HTR-8/SVneo (cell line): ENCODE measurements at regions not wholly inside any gene's neighbourhood (a gene's known extent, or its start where the extent isn't known, plus 50 kb on each side); places are given as distances from the start of the nearest gene placed in this dataset.

Experiments used
- DNase-seq: peaks from one replicate; pipeline ENCODE4 v3.0.0; 2011; ENCODE audit warnings: low spot score, mixed read lengths; ENCODE audit not compliant: insufficient read length
- FAIRE-seq: peaks from 2 replicates; lab custom pipeline; 2011; peaks lifted over from hg19 to GRCh38; lab: Jason Lieb, UNC

DNA sequence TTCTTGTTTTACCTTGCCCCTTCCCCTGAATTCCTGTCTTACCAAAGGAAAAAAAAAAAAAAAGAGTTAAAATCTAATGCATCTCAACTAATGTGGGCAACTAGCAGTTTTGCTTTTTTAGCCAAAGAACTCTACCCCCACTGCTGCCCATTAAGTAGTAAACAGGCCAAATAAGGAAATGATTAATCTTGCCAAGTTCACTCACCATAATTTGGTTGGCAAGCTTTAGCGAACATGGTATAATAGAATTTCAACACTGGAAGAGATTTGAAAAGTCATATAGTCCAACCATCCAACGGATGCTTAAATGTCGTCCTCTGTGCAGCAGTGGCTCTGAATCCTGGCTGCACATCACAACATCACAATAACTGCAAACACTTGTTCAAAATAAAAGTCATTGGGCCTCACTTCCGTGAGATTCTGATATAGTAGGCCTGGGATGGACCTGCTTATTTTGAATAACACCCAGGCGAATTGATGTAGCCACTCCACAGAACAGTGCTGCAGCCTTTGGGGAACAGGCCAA is 142.0 kb upstream of the UBE2E1 start:
- FAIRE-seq (no peak), DNase-seq (no peak)

DNA sequence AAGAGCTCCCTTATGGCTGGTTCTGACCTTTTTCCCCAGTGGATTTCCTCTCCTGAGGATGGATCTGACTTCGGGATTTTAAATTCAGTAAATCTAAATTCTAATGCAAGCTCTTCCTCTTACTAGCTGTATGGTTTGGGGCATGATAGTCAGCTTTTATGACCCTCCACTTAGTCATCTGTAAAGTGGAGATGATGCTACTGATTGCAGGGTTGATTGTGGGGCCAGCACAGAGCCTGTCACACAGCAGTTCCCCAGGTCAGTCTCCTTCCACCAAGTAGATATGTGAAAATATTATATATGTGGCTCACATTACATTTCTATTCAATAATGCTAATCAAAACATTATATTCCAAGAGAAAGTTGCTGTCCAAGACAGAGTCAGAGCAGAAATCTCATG is 141.3 kb upstream of the UBE2E1 start:
- no peak for DNase-seq
- FAIRE-seq = no peak

DNA sequence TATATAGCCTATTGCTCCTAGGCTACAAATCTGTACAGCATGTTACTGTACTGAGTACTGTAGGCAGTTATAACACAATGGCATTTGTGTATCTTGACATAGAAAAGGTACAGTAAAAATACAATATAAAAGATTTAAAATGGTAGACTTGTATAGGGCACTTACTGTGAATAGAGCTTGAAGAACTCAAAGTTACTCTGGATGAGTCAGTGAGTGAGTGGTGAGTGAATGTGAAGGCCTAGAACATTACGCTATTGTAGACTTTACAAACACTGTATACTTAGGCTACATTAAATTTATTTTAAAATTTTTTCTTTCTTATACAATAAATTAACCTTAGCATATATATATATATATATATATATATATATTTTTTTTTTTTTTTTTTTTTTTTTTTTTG is 140.0 kb upstream of the UBE2E1 start:
- FAIRE-seq = no peak
- no peak for DNase-seq

DNA sequence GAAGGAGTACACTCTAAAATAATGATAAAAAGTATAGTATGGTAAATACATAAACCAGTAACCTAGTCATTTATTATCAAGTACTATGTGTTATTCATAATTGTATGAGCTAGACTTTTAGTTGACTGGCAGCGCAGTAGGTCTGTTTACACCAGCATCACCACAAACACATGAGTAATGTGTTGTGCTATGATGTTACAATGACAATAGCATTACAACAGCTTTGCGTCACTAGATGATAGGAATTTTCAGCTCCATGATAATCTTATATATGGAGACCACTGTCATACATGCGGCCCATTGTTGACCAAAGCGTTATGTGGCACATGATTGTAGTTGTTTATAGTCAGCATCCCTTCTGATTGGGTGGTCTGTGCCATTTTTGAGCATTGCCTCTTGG is 138.9 kb upstream of the UBE2E1 start:
- FAIRE-seq = no peak
- DNase-seq = no peak

DNA sequence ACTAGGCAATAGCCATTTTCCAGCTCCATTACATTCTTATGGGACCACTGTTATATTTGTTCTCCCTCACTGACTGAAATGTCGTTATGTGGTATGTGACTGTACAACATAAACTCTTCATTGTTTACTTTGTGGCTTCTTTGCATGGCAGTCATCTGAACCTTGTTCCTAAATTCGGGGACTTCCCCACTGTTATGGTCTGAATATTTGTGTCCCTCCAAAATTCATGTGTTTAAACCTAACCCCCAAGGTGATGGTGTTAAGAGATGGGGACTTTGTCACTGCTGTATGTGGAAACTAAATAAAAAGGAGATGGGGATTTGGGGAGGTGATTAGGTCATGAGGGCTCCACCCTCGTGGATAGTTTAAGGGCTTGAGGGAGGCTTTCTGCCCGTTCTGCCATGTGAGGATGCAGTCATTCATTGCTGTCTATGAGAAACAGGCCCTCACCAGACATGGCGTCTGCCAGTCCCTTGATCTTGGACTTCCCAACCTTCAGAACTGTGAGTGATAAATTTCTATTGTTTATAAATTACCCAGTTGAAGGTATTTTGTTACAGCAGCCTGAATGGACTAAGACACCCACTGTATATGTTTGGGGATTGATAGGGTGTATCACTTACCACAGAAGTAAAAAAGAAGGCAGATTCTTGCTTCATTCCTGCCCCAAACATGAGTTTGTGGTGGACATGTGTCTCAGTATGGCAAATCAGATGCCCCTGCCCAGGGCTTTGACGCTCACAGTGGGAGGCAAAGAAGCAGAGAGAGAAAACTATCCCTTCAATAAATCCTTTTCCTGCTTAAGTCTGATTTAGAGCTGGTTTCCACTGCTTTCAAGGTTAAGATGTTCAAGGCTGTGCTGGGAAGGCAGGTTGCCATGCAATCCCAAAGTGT is 138.0 kb upstream of the UBE2E1 start:
- FAIRE-seq = no peak

DNA sequence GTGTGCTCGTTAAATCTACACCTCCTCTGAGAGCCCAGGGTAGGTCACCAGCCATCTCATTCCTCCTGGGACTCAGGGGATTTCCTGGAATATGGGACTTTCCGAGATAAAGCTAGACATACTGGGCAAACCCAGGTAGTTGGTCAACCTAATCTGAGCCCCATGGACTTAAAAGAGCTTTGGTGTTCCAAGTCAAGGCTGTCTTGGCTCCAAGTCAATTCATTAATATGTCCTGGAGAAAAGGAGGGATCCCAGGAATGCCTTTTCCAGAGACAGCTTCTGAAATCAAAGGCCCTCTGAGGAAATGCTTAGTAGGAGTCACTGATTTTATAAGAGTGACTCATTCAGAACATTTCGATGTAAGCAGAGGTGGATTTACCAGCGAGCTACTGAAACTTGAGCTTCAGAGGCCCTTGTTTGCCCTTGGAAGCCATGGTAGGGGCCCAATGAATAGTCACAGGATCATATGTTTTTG is 137.3 kb upstream of the UBE2E1 start:
- DNase-seq = peak; percentile 72
- FAIRE-seq = no peak

More for the DNA sequence above, 138.0 kb upstream of the UBE2E1 start:
- no peak for DNase-seq

DNA sequence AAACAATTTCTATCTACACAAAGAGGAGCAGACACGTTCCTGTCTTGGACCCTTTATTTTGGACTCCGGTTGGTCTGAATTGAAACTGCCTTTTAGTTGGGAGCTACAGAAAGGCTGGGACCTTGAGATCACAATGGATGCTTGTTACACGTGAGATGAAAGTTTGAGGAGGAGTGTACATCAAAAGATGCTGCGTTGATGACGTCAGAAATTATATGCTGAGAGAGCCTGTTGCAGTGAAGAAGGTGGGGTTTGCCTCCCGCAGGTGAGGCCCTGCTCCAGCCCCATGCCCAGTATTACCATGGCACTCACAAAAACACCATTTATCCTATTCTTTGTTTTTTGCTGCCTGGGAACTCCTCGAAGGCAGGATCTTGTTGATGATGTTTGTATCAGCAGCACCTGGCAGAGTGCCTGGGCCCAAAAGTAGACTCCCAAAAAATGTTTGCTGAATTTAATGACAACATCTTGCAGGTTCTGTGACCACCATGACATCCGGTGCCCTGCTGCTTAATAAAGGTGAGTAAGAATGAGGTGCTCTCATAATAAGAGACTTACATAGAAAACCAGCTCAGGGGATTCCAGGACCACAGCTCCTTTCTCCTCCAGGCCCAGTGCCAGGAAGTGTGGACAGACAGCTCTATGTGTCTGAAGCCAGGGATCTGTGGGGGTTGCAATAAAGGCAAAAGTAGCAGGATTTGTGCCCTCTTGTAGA is 136.1 kb upstream of the UBE2E1 start:
- DNase-seq = no peak
- no peak for FAIRE-seq

DNA sequence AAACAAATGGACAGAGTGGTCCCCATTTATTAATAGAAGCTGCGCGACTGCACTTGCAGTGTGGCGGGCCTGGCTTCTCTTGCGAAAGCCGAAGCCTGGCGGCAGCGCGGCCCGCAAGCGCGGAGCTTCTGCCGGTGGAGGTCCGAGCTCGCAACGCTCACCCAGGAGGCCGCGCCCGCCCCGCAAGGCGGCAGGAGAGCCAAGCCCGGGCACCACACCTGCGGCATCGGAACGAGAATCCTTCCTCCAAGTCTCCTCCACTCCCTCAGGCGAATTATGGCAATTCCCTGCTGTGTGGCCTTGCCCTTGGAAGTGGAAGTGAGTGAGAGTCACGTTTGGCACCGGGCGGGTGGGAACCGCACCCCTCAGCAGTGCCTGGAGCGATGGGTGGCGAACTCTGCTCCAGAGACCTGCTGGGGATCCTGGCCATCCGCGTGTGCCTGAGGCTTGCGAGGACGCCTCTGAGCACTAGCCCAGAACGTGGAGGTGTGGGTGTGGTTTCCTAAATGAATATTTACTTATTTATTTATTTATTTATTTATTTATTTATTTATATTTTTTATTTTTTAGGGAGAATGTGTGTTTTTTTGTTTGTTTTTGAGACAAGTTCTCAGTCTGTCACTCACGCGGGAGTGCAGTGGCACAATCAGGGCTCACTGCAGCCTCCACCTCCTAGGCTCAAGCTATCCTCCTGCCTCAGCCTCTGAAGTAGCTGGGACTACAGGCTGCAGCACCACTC is 133.7 kb upstream of the UBE2E1 start:
- DNase-seq (no peak), FAIRE-seq (no peak)

DNA sequence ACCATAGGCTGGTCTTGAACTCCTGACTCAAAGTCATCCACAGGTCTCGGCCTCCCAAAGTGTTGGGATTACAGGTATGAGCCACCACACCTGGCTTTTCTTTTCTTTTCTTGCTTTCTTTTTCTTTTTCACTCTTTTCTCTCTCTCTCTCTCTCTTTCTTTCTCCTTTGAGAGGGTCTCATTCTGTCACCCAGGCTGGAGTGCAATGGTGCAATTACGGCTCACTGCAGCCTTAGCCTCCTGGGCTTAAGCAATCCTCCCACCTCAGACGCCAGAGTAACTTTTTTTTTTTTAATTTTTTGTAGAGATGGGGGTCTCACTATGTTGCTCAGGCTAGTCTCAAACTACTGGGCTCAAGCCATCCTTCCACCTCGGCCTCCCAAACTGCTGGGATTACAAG is 133.1 kb upstream of the UBE2E1 start:
- no peak for FAIRE-seq
- DNase-seq = no peak

DNA sequence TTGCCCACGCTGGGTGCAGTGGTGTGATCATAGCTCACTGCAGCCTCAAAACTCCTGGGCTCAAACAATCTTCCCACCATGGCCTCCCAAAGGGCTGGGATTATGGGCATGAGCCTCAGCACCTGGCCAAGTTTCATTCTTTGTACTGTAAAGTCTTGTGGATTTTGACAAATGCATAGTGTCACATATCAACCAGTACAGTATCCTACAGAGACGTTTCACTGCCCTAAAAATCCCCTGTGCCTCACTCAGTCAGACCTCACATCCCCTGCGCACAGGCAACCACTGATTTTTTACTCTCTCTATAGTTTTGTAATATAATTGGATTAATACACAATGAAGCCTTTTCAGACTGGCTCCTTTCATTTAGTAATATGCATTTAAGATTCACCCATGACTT is 130.7 kb upstream of the UBE2E1 start:
- DNase-seq = no peak
- no peak for FAIRE-seq

DNA sequence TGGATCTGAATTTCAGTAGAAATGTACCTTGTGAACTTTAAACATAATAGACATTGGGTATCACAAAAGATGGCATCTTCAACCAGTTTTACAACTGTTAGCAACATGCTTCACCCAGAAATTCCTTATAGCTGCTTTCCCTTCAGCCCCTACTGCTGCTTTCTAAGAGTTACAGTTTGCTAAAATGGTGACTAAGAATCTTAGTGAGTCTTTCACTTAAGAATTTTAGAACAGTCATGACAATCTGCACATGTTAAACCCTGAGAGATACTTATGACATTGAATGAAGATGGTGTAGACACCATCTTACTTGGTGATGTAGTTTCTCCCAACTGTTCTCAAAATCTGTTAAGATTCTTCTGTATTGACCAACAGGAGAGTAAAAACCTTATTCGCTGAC is 129.7 kb upstream of the UBE2E1 start:
- DNase-seq = no peak

DNA sequence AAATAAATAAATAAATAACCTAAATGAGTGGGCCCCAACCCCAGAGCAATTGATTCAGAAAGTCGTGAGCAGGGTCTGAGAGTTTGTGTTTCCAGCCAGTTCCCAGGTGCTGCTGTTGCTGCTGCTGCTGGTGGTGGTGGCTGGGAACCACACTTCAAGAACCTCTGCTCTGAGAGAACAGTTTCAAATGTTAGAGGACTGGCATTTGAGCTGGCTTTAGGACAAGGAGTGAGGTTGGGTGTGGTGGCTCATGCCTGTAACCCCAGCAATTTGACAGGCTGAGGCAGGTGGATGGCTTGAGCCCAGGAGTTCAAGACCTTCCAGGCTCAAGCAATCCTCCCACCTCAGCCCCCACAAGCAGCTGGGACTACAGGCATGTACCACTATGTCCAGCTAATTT is 123.1 kb upstream of the UBE2E1 start:
- DNase-seq = no peak
- no peak for FAIRE-seq

More for the DNA sequence above, 129.7 kb upstream of the UBE2E1 start:
- FAIRE-seq = no peak

DNA sequence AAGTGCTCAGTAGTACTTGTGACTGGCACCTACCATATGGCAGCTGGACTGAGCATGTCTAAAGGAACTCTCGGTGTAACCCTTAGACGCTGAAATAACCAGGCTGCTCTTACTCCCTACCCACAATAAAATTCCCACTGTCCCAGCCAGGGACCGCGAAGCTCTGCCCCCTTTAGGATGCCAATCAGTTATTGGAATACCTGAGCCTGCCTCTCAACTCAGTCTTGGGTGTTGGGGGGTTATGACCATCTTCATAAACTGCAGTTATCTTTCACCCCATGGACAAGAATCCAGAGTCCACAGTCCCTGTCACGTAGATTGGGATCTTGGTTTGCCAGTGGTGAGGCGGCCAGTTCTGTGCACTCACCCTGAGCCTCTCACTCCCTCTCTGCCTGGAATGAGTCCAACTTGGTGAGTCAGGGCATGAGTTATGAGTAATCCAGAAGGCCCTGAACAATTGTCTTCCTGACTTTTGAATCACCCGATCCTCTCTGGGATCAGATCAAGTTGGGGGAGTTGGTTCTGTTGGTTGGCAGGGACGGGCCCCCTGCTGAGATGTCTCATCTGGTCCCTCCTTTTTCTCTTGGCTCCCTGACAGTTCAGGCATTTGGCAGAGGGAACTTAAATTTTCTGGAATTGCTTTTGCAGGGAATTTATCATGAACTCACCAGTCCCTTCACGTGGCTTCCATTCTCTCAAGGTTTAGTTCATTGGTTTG is 120.1 kb upstream of the UBE2E1 start:
- FAIRE-seq (peak; percentile 51), DNase-seq (peak; percentile 88)

DNA sequence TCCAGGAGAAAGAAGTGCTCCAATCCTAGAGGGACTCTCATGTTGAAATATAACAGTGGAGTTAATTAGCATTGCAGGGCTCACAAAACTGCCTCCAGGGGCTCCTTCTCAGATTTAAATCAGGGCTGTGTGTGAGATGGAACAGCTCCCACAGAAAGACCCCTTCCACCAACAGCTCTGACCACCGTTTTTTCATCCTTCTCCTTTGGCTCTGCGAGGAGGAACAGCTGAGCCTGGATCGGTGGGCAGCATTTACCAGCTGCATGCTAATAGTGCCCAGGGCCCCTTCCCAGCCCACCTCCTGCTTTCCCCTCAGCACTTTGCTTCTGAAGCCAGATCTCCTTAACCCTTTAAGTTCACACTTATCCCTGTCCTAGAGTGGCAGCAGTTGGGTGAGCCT is 119.2 kb upstream of the UBE2E1 start:
- DNase-seq (no peak), FAIRE-seq (no peak)

DNA sequence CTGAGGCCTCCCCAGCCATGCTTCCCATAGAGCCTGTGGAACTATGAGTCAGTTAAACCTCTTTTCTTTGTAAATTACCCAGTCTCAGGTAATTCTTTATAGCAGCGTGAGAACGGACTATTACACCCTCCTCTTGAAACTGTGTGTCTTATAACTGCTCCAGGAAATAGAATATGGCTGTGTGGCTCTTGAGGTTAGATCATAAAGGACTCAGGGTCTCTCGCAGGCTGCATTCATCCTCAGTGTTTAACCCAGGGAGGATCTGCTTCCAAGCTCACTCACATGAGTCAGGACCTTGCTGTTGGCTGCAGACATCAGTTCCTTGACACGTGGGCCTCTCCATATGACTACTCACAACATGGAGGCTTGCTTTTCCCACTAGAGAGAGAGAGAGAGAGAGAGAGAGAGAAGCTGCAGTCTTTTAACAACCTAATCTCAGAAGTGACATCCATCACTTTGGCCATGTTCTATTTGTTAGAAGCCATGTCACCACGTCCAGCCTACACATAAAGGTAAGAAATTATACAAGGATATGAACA is 114.3 kb upstream of the UBE2E1 start:
- FAIRE-seq (no peak), DNase-seq (no peak)

DNA sequence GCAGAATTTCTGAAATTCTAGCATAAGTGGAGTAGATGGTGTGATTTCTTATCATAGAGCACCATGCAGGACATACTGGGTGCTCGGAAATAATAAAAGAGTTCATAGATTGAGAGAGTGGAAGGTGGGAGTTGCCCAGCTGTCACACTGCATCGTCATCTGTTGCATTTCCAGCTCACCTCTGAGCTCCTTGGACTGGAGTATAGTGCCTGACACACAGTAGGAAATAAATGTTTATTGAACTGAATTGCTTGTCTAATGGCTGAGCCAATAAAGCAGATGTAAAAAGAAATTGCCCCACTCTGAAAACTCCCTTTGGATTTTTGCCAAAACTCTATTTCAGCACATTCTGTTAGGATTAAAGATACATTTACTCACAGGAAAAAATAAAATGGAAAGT is 108.9 kb upstream of the UBE2E1 start:
- DNase-seq (no peak), FAIRE-seq (no peak)

DNA sequence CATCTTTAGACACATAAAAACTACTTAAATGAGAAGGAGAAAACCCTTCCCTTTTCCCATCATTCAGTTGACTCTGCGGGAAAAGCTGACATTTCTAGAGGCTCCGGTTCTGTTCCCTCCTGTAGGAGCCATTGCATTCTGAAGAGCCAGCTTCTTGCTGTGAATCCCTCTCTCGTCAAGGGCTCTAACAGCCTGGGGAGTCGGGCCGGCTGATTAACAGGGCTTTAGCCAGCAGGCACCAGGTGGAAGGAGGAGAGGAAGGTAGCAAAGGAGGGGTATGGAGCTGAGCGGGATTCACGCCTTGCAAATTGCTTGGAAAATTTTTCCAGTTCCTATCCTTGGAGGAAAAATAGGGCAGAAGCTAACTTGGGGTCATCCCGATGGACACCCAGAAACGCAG is 108.3 kb upstream of the UBE2E1 start:
- FAIRE-seq = no peak
- DNase-seq = no peak

DNA sequence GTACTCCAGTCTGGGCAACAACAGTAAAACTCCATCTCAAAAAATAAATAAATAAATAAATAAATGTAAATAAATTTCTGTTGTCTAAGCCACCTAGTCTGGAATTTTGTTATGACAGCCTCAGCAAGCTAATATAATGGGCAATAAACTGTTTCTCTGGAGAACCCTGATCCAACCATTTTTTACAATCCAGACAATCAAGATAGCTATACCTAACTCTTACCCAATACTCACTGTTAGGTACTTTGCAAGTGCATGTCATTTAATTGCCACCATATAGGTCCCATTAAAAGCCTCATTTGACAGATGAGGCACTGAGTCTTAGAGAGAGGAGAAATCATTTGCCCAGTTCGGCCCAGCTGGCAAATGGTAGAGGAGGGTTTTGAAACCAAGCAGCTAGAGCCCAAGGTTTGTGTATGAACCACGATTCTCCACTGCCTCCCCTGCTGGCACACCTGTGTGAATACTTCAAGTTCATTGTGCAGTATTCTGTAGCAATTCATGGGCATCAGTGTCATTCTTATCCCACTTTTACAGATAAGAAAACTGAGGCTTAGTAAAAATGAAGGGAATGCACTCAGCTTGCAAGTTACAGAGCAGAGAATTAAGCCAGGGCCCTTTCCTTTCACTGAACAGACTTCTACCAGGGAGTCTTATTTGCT is 107.0 kb upstream of the UBE2E1 start:
- no peak for DNase-seq
- FAIRE-seq = no peak

DNA sequence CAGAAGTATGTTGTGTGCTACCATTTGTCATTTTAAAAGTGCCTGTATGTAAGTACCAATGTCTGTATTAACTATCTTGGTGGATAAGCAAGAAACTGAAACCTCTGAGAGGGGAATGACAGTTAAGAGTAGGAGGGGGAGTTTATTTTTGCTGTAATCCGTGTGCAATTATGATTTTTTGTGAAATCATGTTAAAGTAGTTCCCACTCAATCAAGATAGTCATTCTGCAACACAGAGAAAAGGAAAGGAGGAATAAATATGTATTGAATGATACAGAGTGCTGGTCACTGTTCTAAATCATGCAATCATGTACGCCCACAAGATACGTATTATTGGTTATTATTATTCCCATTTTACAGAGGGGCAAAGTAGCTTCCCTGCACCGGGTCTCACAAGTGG is 105.1 kb upstream of the UBE2E1 start:
- DNase-seq (no peak), FAIRE-seq (no peak)
